HG02970 (cell line): ENCODE measurements at regions not wholly inside any gene's neighbourhood (a gene's known extent, or its start where the extent isn't known, plus 50 kb on each side); places are given as distances from the start of the nearest gene placed in this dataset.
"Not testable (repeated sequence)": the region's sequence is repeated elsewhere in the genome, so short reads cannot be mapped to it uniquely, and the experiment has no call there.

Source experiments
- ATAC-seq: cut with Tn5 transposase; IDR thresholded peaks from one replicate; pipeline ENCODE4 v1.9.1; 2021; ENCODE audit warnings: mild to moderate bottlenecking, moderate library complexity, moderate number of reproducible peaks; ENCODE audit not compliant: unreplicated experiment, low FRiP score

- ATAC-seq: not testable (repeated sequence)
These were observed 73.5 kb downstream of the NPIPA8 start for GRCh38 chr16:18263046-18263445.

DNA sequence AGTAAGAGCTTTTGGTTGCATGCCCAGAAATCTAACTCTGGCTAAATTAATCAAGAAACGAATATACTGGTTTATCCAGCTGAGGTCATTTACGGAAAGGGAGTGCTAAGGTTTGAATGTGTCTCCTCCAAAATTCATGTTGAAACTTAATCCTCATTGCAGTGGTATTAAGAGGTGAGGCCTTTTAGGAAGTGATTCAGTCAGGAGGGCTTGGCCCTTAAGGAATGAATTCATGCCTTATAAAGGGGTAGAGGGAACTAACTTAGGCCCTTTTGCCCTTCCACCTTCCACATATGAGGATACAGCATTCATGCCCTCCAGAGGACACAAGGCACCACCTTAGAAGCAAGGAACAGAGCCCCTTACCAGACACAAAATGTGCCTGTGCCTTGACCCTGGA lies 74.7 kb downstream of the NPIPA8 start:
- not testable (repeated sequence) for ATAC-seq

DNA sequence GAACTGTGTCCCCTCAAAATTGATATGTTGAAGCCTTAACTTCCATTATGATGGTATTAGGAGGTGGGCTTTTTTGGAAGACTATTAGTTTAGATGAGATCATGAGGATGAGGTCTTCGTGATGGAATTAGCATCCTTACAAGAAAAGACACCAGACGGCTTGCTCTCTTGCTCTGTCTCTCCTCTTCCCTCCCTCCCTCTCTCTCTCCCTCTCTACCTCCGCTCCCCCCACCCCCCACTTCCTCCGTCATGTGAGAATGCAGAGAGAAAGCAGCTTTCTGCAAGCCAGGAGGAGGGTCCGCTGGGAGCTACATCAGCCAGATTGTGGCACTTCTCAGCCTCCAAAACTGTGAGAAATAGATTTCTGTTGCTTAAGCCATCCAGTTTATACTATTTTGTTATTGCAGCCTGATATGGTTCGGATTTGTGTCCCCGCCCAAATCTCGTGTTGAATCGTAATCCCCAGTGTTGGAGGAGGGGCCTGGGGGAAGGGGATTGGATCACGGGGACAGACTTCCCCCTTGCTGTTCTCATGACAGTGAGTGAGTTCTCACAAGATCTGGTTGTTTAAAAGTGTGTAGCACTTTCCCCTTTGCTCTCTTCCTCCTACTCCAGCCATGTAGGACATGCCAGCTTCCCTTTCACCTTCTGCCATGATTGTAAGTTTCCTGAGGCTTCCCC lies 76.9 kb downstream of the NPIPA8 start:
- ATAC-seq: not testable (repeated sequence)

GRCh38 chr16:18252943-18253342 lies 83.6 kb downstream of the NPIPA8 start:
- ATAC-seq: not testable (repeated sequence)

DNA sequence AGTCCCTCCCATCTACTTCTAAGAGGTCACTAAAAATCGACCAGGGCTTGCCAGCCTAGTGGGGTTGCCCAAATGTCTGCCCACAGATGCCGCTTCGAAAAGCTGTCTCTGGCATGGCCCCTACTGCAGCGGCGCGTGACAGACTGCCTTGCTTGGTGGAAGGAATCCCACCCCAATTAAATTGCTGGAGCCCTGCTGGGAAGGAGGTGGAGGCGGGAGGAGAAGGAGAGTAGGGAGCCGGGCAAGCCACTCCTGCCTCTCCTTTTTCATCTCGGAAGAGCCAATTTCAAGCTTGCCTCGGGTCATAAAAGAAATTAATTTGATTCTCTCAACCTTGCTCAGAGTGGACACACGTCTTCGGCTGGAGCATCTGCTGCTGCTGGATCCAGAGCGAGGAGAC lies 106.0 kb downstream of the NPIPA8 start:
- ATAC-seq: not testable (repeated sequence)

GRCh38 chr16:18222054-18223009 lies 114.2 kb downstream of the NPIPA8 start:
- not testable (repeated sequence) for ATAC-seq

DNA sequence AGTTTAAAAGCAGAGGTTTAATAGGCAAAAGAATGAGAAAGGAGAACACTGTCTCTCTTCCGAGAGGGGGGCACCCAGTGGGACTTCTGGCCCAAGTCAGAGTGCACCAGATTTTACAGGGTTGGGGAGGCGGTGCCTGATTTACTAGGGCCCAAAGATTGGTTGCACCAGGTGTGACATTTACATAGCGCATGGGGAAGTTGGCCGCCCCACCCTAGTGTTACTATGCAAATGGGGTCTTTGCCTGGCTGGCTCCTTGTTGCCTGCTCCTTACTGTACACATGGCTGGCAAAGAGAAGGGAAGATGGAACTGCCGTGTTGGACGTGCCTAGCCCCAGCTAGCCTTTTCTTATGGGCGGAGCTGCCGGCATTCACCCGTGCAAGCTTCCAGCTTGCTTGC lies 118.8 kb downstream of the NPIPA8 start:
- not testable (repeated sequence) for ATAC-seq

- ATAC-seq: not testable (repeated sequence)
These were observed 119.7 kb downstream of the NPIPA8 start for GRCh38 chr16:18216814-18217213.

GRCh38 chr16:18213810-18214209 lies 122.7 kb downstream of the NPIPA8 start:
- ATAC-seq: not testable (repeated sequence)

GRCh38 chr16:18211505-18211904 lies 125.0 kb downstream of the NPIPA8 start:
- ATAC-seq: not testable (repeated sequence)

DNA sequence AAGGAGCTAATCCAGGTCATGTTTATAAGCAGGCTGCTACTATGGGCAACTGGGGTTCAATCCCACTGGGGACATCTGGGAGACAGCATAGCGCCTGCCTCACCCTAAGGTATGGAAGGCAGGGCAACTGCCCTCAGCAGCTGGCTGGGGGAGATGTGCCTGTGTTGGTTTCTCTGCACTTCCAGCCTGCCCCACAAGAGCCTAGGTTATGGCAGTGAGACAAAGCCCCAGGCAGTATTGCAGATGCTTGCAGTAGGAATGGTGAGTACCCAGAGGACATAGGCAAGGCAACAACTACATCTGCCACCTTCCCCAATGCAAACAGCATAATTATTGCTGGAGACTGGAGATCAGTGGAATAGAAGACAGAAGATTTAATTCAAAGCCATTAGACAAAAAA lies 131.8 kb downstream of the NPIPA8 start:
- ATAC-seq: not testable (repeated sequence)

DNA sequence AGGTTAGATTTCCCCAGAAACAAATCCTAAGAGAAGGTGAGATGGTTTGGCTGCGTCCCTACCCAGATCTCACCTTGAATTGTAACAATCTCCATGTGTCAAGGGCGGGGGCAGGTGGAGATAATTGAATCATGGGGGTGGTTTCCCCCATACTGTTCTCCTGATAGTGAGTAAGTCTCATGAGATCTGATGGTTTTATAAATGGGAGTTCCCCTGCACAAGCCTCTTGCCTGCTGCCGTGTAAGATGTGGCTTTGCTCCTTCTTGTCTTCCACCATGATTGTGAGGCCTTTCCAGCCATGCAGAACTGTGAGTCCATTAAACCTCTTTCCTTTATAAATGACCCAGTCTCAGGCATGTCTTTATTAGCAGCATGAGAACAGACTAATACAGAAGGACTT lies 132.2 kb downstream of the NPIPA8 start:
- not testable (repeated sequence) for ATAC-seq

- not testable (repeated sequence) for ATAC-seq
These were observed 135.0 kb downstream of the NPIPA8 start for GRCh38 chr16:18201511-18201910.

DNA sequence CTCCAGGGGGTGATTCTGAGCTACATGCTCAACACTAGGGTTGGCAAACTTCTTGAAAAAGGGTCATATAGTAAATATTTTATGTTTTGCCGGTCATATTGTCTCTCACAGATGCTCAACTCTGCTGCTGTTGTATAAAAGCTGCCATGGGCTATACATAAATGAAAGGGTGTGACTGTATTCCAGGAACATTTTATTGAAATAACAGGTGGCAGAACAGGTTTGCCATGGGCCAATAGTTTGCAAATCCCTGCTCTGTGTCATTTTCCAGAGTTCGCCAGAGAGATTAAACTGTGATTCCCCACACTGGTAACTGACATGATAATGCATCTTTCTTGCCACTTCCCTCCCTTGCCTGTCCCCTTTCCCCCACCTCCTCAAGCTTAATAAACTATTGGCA lies 144.1 kb downstream of the NPIPA8 start:
- ATAC-seq: not testable (repeated sequence)

- not testable (repeated sequence) for ATAC-seq
These were observed 146.4 kb downstream of the NPIPA8 start for GRCh38 chr16:18190179-18190578.

GRCh38 chr16:18184755-18185154 lies 151.8 kb downstream of the NPIPA8 start:
- not testable (repeated sequence) for ATAC-seq

DNA sequence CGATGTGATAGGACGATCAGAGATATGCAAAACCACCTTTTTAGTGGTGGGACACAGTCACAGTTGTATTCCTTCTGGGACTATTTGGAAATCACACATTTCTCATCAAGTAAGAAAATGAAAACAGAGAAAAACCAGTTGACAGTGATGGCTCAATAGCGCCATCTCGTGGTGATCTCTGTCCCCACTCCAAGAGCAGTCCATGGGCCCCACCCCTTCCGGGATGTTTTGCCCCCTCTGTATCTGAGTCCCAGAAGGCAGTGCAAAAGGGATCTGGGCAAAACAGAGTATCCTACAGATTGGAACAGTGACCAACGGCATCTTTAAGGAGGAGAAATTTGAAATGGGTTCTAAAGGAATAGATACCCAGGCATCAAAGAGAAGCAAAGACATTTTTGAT lies 155.5 kb downstream of the NPIPA8 start:
- ATAC-seq: not testable (repeated sequence)

DNA sequence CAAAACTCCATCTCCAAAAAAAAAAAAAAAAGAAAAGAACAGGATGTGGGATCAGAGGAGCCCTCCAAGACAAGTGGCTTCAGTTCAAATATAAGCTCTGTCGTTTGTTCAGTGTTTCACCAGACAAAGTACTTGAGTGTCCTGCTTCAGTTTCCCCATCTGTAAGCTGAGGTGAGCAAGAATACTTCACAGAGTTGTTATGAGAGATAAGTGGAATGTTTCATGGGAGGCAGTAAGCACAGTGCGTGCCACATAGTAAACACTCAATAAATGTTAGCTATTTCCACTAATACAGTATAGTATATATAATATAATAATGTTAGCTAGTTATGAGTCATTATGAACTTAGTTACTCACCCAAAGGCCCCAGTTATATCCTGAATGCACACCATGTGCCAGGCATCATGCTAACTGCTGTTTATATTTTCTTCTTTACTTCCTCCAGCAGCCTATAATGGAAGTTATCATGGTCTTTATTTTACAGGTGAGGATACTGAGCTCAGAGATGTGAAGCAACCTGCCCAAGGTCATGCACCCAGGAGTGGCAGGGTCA lies 162.5 kb downstream of the NPIPA8 start:
- not testable (repeated sequence) for ATAC-seq

DNA sequence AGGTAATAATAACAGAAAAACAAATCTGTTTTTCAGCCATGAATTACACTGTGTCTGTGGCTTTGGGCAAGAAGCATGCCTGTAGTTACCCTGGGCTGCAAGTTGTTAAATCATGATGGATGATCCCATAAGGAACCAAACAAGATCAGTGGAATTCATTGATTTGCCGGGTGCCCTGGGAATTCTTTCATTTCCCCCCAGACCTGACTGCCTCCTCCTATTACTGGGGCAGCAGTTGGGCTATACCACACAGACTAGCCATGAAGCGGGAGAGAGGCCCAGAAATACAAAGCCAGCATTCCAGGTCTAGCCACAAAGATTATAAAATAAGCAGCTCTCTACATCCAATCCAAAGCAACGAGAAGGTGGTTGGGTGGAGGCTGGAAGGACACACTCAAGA lies 174.2 kb downstream of the NPIPA8 start:
- ATAC-seq: not testable (repeated sequence)

GRCh38 chr16:18161224-18161623 lies 175.3 kb downstream of the NPIPA8 start:
- not testable (repeated sequence) for ATAC-seq

GRCh38 chr16:18159185-18159584 lies 177.4 kb downstream of the NPIPA8 start:
- ATAC-seq: not testable (repeated sequence)
